ENCODE measurements at regions not wholly inside any gene's neighbourhood (a gene's known extent, or its start where the extent isn't known, plus 50 kb on each side); places are given as distances from the start of the nearest gene placed in this dataset.

DNA sequence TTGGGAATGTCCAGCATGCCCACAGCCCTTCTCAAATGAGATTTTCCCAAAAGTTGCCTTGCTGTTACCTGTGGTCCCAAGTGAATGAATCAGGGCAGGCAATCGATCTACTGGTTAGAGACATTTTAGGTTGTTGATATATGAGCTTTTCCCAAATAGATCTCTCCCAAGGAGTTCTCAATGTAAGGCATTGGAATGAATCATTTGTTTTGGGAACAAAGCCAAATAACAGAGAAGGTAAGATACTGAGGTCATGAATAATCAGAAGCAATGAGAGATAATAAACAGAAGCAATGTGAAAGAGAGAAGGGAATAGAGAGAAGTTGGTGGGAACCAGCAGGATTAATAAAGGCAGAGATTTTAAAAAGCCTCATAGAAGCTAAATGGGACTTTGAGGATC is 93.6 kb upstream of the FER start:
- TF ChIP-seq CTCF (IDR thresholded peaks at IDR 0.05) (no peak), EZH2 (IDR thresholded peaks at IDR 0.05) (no peak)

Data from neural progenitor cell (in vitro differentiated cells).